ENCODE measurements at regions not wholly inside any gene's neighbourhood (a gene's known extent, or its start where the extent isn't known, plus 50 kb on each side); places are given as distances from the start of the nearest gene placed in this dataset.

- TF ChIP-seq CTCF (conservative IDR thresholded peaks at IDR 0.05; ENCODE audit: low read depth, low read length), result no peak
- no peak for TF ChIP-seq EZH2 (IDR thresholded peaks at IDR 0.05; ENCODE audit: low read length, unreplicated experiment)
Measured at GRCh38 chr4:95758001-95758400, 81.9 kb upstream of the PDHA2 start.
